HG02798 (cell line): ENCODE measurements at regions not wholly inside any gene's neighbourhood (a gene's known extent, or its start where the extent isn't known, plus 50 kb on each side); places are given as distances from the start of the nearest gene placed in this dataset.
"Not testable (repeated sequence)": the region's sequence is repeated elsewhere in the genome, so short reads cannot be mapped to it uniquely, and the experiment has no call there.

Source experiments
- ATAC-seq: cut with Tn5 transposase; IDR thresholded peaks from one replicate; pipeline ENCODE4 v1.9.1; 2021; ENCODE audit warnings: mild to moderate bottlenecking; ENCODE audit not compliant: unreplicated experiment, poor library complexity

DNA sequence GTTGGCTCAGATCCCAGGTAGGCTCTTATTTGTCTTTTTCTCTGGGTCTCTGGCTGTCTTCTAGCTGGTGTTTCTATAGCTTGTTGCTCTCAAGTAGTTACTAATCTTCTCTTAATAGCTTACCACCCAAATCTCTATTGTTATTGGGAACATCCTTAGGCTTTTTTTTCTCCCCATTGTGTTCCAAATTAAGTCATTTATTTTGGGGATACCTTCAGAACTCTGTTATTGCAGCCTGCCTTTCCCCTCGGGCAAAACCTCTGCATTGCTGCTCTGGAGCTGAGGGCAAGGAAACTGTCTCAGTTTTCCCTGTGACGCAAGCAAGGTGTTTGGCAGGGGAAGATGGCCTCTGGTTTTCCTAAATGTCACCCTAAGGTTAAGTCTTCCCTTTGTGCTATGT is 113.3 kb upstream of the XIST start:
- ATAC-seq: no peak

DNA sequence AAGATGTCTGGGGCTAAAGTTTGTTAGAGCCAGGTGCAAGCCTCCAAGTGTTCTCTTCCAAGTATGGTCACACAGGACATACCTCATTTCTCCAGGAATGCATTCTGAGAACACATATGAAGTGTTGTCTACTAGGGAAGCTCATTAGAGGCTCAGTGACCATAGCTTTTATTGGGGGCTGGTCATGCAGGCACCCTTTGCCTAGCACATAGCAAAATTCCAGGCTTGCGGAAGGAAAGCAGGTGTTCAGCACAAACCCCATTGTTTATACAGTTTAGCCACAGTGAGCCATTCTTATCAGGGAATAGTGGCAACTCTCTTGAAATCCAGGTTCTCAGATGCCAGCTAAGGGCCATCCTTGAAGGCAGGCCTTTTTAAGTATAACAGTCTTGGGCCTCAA is 112.1 kb upstream of the XIST start:
- no peak for ATAC-seq

DNA sequence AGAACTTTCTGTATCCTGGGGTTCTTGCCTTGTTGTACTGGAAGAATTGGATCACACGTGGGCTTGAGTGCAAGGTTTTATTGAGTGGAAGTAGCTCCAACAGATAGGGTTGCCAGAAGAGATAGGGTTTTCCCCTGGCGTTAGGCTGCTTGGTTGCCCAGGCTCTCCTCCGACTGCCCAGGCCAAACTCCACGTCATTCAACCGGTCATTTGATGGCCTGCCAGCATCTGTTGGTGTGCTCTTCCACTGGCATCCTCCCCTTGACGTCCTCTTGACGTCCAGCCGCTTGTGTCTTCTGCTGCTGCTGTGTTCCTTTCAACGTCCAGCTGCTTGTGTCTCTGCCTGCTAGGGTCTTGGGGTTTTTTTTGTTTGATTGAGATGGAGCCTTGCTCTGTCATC is 111.2 kb upstream of the XIST start:
- no peak for ATAC-seq

DNA sequence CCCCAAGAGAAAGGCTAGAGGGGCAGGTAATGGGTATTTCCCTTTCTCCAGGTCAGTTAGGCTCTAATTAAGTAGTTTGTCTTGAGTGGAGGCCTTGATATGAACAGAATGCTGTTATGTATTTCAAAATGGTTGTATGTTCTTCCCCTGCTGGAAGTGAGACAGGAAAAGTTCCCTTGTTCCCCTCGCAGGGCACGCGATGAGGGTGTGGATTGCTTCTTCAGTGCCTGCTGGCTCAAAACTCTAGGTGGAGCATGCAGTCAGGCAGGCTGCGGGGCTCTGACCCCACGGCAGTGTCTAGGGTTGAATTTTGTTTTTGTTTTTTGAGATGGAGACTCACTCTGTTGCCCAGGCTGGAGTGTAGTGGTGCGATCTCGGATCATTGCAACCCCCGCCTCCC is 110.4 kb upstream of the XIST start:
- no peak for ATAC-seq

DNA sequence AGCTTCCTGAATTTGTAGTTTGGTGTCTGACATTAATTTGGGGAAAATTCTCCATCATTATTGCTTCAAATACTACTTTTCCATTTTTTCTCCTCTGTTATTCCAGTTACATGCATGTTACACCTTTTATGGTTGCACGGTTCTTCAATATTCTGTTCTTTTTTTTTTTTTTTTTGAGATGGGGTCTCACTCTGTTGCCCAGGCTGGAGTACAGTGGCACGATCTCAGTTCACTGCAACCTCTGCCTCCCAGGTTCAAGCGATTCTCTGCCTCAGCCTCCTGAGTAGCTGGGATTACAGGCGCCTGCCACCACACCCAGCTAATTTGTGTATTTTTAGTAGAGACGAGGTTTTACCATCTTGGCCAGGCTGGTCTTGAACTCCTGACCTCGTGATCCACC is 109.4 kb upstream of the XIST start:
- not testable (repeated sequence) for ATAC-seq

DNA sequence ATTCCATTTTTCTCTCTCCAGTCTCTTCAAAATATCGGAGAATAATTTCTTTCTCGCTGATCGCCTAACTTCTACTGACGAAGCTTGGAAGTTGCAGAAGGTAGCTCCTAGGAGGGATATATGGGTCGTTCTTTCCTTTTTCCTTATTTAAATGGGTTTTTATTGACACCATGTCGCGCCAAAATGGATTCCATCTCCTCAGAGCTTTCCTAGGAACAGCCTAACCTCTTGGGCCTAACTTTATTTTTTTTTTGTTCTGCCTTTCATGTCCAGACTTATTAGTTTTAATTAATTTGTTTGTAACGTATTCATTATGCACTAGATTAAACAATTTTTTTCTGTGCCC is 92.0 kb upstream of the XIST start:
- ATAC-seq: no peak

DNA sequence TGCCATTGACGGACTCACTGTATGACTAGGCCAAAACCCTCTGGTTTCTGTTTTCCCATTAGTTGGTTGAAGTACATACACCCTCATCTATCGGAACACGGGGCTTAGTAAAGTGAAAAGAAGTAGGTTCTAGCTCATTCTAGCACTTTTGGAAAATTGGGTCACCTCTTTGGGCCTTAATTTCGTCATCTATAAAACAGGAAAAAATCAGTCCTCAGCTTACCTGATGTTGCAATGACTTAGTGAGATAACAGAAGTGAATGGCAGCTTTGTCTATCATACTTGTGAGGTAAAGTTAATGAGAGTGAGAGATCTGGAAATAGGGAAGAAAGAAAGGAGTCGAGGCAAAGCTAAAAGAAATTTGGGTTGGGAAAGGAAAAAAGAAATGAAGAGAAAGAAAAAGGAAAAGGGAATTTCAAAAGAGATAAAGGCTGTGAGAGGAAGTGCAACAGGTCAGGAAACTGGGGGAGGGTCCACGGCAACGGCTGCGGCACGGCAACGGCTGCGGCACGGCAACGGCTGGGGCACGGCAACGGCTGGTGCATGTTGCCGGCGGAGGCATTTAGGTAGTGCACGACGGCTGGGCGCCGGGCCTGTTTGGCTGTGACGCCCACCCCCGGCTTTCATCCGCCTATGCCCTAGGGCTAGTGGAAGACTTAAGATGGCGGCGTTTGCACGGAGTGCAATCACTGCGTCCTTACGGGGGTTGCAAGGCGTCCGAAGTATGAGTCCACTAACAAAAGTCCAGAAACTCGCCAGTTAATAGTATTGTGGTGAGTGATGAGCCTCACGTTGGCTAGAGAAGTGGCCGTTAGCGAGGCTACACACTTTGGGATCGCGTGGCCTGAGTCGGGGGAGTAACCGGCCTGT is 91.4 kb upstream of the XIST start:
- peak; percentile 99 for ATAC-seq

DNA sequence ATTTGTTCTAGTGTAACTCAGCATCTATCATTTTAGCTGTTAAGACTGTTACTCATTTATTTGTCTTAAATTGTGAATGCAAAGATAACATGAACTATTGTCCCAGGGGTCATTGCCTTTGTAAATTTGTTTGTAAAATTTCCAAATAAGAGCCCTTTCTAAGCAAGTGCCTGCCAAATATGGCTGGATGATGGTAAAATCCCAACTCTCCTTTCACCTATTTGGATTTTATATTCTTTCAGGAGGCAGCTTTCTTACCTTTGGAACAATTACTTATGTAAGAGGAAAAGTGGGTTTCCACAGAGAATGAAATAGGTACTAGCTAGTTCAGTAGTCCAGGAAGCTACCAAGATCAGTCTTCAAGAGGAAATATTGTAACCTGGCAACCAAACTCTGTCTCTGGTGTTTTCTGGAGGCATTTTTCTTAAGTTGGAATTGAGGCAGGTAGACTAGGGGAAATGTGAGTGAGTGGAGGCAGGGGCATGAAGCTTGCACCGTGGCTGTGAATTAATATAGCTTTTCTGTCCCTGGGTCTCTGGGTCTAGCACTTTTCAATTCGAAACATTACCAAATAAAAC is 88.5 kb upstream of the XIST start:
- ATAC-seq: no peak

DNA sequence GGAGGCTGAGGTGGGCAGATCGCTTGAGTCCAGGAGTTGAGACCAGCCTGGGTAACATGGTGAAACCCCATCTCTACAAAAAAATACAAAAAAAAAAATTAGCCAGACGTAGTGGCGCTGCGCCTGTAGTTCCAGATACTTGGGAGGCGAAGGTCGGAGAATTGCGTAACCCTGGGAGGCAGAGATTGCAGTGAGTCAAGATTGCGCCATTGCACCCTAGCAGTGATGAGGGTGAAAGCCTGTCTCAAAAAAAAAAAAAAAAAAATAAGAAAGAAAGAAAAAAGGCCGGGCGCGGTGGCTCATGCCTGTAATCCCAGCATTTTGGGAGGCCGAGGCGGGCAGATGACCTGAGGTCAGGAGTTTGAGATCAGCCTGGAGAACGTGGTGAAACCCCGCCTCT is 85.3 kb upstream of the XIST start:
- ATAC-seq: not testable (repeated sequence)

DNA sequence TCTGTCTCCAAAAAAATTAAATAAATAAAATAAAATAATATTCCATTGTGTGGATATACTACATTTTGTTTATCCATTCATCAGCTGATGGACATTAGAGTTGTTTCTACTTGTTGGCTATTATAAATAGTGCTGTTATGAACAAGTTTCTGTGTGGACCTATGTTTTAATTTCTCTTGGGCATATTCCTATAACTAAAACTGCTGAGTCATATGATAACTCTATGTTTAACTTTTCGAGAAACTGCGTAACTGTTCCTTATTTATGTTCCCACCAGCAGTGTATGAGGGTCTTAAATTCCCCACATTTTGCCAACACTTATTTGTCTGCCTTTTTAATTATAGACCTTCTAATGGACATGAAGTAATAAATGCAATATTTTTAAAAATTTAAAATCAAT is 80.0 kb upstream of the XIST start:
- no peak for ATAC-seq

DNA sequence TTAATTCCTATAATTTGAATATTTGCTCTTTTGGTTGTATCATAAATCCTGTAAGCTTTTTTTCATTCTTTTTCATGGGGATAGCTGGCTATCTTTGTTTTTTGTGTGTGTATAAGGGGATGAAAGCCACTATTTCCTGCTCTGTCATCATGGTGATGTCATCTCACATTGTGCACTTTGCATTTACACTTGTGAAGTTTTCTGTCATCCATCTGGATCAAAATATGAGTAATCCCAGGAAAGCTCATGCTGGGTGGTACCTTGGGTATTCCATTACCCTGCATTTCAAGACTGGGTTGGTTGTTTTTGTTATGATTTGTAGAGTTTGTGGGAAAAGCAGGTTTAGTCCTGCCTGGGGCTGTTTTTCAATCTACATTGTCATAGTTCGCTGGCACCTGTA is 77.8 kb upstream of the XIST start:
- no peak for ATAC-seq

DNA sequence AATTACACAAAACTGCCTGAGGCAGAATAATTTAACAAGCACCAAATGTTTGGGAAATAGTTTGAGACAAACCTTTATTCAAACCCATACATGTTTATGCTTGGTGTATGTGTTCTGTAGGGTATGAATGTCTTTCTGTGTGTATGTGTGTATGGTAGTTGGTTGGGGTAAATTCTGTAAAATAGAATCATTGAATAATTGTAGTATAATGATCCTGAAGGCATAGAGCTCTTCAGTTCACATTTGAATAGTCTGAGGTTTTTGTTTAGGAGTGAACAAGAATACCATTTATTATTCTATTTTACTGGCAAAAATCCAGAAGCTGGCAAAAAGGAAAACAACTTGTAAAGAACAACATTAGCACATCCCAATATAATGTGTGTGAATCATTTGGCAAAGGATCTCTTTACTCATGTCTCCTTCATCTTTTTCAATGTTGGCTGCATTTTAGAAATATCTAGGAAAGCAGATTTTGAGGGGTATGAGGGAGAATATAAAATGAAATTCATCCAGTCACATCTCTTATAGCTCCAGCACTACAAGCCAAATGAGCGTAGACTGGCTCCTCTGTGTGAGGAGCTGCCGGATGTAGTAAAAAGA is 70.4 kb upstream of the XIST start:
- no peak for ATAC-seq

DNA sequence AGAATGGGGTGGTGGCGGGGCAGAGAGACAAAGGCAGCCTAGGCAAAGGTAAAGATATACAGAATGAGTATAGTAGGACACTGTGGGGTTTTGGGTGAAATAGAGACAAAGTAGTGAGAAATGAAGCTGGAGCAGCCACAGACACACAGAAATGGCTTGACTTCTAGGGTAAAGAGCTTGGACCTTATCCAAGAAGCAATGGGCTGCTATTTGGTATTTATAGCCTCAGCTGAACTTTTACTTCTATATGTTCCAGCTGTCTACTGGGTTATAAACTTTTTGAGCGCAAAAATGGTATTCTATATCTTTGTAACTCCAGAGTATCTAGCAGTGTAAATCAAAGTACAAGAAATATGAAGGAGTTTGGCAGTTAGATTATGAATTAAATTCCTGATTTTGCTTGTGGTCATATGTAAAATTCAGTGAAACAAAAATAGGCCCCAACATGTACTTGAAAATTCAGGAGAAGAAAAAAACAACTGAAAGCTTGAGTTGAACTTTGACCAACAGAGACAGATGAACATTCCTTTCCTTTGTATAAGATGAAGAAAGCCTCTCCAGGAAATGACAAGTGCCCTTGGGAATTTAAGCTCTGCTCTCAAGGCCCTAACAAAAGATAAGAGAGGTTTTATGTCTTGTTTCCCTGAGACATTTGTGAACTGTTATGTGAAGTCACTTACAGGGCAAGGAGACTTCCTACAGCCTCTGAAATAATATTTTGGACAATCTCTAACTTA is 64.6 kb upstream of the XIST start:
- ATAC-seq: no peak

DNA sequence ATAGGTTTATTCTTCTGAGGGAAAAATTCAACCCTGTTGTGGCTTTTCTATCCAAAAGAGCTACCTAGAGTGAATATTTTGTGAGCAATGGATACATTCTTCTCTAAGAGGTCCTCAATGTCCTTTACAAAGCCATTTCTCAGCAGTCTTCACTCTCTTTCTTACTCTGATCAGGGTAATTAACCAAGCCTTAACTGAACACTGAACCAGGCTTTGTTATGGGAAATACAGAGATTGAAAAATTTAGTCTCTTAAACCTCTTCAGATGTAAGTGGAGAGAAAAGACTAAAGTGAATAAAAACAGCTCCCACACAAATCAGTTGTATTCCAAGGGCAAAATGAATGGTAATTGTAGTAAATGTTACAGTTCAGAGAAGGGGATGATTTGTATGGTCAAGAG is 64.0 kb upstream of the XIST start:
- ATAC-seq: no peak

DNA sequence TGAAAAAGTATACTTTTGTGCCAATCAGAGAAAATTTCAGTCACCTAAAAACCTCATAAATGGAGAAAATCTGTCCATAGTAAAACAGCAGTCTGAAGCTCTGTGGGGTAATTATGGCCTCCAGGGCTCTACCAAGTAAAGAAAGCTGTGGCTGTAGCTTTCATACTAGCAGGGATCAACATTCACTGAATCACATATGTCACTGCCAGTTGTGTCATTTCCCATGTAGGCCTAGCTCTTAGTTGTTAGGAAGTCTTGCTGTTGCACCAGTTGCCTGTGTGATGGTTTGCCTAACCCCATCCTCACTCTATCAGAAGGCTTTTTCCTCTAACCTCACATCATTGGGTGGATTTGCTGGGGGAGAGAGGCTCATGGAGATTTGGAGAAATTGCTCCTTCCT is 62.3 kb upstream of the XIST start:
- not testable (repeated sequence) for ATAC-seq

DNA sequence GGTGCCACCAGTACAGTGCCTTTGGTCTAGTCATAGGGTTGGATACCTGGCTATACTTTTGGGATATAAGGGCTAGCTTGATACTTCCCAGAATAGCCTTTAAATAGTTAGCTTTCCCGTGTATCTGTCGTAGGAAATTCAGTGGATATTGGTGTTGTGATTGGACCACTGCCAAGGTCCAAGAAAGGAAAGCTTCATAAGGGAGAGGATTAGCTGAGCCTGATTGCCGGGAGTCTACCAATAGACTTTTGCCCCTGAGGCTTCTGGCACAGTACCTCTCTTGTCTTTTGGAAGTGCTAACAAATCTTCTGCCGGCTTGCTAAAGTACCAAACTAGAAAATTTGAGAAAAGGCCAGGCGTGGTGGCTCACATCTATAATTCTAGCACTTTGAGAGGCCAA is 61.1 kb upstream of the XIST start:
- ATAC-seq: no peak

DNA sequence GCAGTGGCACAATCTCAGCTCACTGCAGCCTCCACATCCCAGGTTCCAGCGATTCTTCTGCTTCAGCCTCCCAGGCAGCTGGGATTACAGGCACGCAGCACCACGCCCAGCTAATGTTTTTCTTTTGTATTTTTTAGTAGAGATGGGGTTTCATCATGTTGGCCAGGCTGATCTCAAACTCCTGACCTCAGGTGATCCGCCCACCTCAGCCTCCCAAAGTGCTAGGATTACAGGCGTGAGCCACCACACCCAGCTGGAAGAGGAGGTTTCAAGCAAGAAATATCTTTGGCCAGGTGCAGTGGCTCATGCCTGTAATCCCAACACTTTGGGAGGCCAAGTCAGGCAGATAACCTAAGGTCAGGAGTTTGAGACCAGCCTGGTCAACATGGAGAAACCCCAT is 59.4 kb upstream of the XIST start:
- not testable (repeated sequence) for ATAC-seq

DNA sequence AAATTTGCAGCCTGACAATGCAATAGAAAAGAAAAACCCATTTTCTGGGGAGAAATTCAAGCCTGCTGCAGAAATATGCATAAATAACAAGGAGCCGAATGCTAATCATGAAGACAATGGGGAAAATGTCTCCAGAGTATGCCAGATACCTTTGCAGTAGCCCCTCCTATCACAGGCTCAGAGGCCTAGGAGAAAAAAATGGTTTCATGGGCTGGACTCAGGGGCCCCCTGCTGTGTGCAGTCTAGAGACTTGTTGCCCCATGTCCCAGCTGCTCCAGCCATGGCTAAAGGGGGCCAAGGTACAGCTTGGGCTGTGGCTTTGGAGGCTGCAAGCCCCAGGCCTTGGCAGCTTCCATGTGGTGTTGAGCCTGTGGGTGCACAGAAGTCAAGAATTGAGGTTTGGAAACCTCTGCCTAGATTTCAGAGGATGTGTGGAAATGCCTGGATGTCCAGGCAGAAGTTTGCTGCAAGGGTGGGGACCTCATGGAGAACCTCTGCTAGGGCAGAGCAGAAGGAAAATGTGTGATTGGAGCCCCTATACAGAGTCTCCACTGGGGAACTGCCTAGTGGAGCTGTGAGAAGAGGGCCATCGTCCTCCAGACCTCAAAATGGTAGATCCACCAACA is 53.3 kb upstream of the XIST start:
- ATAC-seq: not testable (repeated sequence)

DNA sequence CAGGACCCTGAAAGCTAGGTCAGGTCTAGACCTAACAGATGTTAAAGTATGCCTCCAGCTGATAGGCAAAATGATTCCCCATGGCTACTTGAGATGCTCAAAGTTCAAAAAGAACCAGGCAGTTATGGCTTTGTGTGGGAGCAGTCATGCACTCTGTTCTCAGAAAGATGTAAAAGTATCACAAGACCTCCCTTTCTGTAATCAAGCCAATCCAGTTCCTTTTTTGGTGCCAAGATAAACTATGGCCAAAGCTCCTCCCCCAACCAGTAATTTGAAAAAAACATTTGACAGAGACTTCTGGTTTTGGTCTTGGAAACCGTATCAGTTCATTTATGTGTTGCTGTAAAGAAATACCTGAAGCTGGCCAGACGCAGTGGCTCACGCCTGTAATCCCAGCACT is 51.4 kb upstream of the XIST start:
- no peak for ATAC-seq
